ENCODE measurements at regions not wholly inside any gene's neighbourhood (a gene's known extent, or its start where the extent isn't known, plus 50 kb on each side); places are given as distances from the start of the nearest gene placed in this dataset.

GRCh38 chr9:17987189-17987588, 408.3 kb downstream of the SH3GL2 start:
- no peaks in the 10 kb centered on the region for H3K4me1 ChIP-seq (ENCODE audit: insufficient read depth, low read length)
- no peak overlapping the region for H2AK5ac ChIP-seq (ENCODE audit: insufficient read length, low read length)
- H4K8ac ChIP-seq (replicated peaks; ENCODE audit: insufficient read length, low read depth, low read length): no peak overlapping the region
- no peak overlapping the region for H3K18ac ChIP-seq (ENCODE audit: insufficient read length, low read depth, low read length)
- no peak overlapping the region for H3K27ac ChIP-seq (ENCODE audit: insufficient read length, low read depth, low read length)
- H3K56ac ChIP-seq (ENCODE audit: insufficient read length, low read depth, low read length): no peak overlapping the region
- H2AFZ ChIP-seq (ENCODE audit: low read length): no peak overlapping the region
- no peak for TF ChIP-seq CTCF (conservative IDR thresholded peaks at IDR 0.05)
- Mint-ChIP-seq H3K36me3 (ENCODE audit: insufficient read depth in 1 of 3, low read depth in 3 of 3) (no peaks in the 10 kb centered on the region), H3K27me3 (ENCODE audit: low read depth) (no peaks in the 10 kb centered on the region), H3K4me3 (no peak overlapping the region), H3K9me3 (no peaks in the 10 kb centered on the region), H3K4me1 (peaks cover 6 to 7% of the 10 kb centered on the region in 2 experiments), H3K27ac (no peak overlapping the region)
- H2BK15ac ChIP-seq (ENCODE audit: low read depth, low read length): no peak overlapping the region
- no peak overlapping the region for H3T11ph ChIP-seq (ENCODE audit: low read length)
- H3K9me3 ChIP-seq (ENCODE audit: control insufficient read depth, low read depth, low read length): no peaks in the 10 kb centered on the region
- no peak for DNase-seq
- H3K79me1 ChIP-seq (ENCODE audit: insufficient read depth, low read depth, low read length, poor library complexity, severe bottlenecking): no peaks in the 10 kb centered on the region
- H2BK5ac ChIP-seq (ENCODE audit: insufficient read length, low read length): no peak overlapping the region
- H2BK12ac ChIP-seq (ENCODE audit: insufficient read length, low read depth, low read length): no peak overlapping the region
- no peak overlapping the region for H3K4ac ChIP-seq (ENCODE audit: low read depth, low read length)
- no peaks in the 10 kb centered on the region for H3K79me2 ChIP-seq (ENCODE audit: insufficient read depth, low read length)
- H2BK120ac ChIP-seq (ENCODE audit: low read depth, low read length, poor library complexity, severe bottlenecking): no peak overlapping the region
- 100% methylated on average over 1 of the region's 5 CpGs for WGBS (ENCODE audit: extremely low coverage, insufficient read length, low lambda C conversion rate)
- H3K23ac ChIP-seq (ENCODE audit: insufficient read length, low read depth, low read length): no peak overlapping the region
- no peak overlapping the region for H4K5ac ChIP-seq (ENCODE audit: insufficient read length, low read depth, low read length)
- no peaks in the 10 kb centered on the region for H3K23me2 ChIP-seq (ENCODE audit: insufficient read length, low read depth, low read length, poor library complexity, severe bottlenecking)
- H4K91ac ChIP-seq (ENCODE audit: insufficient read length, low read depth, low read length): no peak overlapping the region
- H4K20me1 ChIP-seq (ENCODE audit: control insufficient read depth, insufficient read depth, insufficient read length): no peaks in the 10 kb centered on the region
- no peak overlapping the region for H3K9ac ChIP-seq (ENCODE audit: extremely low read depth, insufficient read length, low read length)
- no peak overlapping the region for H3K4me2 ChIP-seq (ENCODE audit: insufficient read depth, insufficient read length, low read length)
- no peak overlapping the region for H3K14ac ChIP-seq (ENCODE audit: insufficient read depth, low read length)
- H2BK20ac ChIP-seq (ENCODE audit: low read depth, low read length, poor library complexity, severe bottlenecking): no peak overlapping the region
- no peaks in the 10 kb centered on the region for H3K27me3 ChIP-seq (ENCODE audit: insufficient read depth, low read length)
